SK-MEL-5 (cell line): ENCODE measurements at regions not wholly inside any gene's neighbourhood (a gene's known extent, or its start where the extent isn't known, plus 50 kb on each side); places are given as distances from the start of the nearest gene placed in this dataset.
"Not testable (repeated sequence)": the region's sequence is repeated elsewhere in the genome, so short reads cannot be mapped to it uniquely, and the experiment has no call there.

Source experiments
- DNase-seq: peaks from one replicate; pipeline ENCODE4 v3.0.0-alpha.2; 2016; ENCODE audit warnings: low read depth, low spot score
- in situ Hi-C: cut with HindIII; loops from 2 replicates; pipeline ENCODE4 v1.10.0; 2016; ENCODE audit warnings: low sequenced_read_pairs, high pct_unique_total_duplicates, low pct_unique_long_range_greater_than_20kb

DNA sequence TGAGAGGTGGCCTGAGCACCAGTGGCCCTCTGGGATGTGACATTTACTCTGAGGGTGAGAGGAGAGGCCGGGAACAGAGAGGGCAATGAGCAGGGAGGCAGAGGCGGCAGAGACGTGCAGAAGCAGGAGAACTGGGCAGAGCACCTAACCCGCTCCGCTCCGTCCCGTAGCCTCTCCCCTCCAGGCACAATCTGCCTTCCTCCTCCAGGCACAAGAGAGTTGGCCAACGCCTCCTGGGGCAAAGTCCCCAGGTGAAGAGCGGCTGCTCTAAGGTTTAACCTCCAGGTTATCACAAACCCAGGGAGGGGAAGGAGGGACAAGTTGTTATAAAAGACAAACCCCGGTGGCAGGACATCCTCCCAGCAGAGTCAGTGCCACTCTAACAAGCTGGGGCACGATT, 5430.1 kb upstream of the TPTE start:
- DNase-seq, in situ Hi-C loops: not testable (repeated sequence)

DNA sequence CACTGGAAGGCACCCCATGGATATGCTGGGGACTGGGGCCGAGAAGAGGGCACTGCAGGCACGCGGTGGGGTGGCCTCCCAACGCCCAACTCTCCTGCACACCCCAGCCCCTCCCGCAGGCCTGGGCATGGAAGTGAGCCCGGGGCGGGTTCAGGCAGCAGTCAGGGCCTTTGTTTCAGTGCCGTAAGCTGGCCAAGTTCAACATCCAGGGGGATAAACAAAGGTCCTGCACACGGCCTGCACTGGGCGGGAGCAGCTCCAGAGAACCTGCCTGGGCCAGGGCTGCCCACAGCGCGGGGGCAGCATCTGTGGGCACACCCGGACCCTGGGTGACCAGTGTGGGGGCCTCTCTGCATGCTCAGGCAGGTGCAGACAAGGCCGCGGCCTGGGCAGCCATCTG, 5425.8 kb upstream of the TPTE start:
- DNase-seq, in situ Hi-C loops: not testable (repeated sequence)

DNA sequence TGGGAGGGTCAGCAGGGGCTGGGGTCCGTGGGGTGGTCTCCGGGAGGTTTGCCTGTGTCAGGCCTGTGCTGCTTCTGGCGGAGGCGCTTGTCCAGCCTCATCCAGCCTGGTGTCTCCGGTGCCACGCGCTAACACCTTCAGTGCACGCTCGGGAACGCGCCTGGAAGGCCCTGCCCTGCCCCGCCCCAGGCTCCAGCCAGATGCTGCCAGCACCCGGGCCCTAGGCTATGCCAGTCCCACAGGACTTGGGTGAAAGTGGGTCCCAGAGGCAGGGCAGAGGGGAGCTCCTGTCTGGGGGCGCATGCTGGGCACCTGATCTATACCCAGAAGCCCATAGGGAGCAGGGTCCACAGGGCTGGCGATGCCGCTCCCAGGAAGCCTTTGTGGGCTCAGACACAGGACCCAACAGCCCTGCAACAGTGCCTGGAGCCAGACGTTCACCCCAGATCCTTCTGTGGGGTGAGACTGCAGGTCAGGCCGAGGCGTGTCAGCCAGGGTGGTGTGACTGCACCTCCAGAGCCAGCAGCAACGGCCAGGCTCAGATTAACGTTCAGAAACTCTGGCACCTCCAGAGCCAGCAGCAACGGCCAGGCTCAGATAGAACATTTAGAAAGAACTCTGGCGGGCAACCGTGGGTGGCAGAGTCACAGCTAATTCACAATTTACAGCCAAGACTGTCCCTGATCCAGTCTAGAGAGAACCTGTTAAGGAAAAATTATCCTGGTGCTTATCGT, 5423.2 kb upstream of the TPTE start:
- DNase-seq, in situ Hi-C loops: not testable (repeated sequence)

DNA sequence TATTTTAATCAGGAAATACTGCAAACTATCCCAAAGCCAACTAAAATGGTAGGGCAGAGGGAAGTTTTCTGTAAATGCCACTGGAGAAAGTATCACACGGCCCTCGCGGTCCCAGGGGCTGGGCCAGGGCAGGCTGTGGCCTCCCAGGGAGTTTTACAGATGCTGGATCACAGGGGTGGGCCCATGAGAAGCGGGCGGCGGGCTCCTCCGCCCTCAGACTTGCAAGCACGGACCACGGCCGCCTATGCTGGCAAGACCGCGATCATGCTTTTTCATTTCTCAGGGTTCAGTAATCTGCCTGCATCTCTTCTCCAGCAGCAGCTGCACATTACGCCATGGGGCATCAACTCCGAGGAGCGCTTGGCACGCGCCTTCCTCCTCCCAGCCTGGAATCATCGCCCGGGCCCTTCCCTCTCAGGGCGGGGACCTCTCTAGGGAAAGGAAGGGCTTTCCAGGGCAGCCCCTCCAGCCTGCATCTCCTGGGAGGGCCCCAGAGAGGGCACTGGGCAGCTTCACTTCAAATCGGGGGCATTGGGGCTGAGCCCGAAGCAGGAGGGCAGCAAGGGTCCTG, 5420.7 kb upstream of the TPTE start:
- DNase-seq, in situ Hi-C loops: not testable (repeated sequence)

DNA sequence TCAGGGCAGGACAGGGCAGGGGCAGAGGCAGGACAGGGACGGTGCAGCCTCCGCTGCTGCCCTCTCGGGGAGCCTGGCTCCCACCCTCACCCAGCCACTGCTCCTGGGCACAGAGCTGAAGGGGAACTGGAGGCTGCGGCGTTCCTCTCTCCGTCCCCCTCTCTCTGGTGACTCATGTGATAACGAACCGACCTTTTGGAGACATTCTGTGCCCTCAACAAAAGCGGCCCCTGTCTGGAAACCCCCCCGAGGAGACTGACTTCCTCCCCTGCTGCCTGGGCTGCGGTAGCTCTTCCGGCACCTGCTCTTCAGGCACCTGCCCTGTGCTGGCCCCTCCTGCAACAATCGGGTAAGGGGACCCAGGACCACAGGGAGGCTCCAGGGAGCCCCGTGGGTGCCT, 5419.6 kb upstream of the TPTE start:
- peak; percentile 8 for DNase-seq
- in situ Hi-C loops = not testable (repeated sequence)

DNA sequence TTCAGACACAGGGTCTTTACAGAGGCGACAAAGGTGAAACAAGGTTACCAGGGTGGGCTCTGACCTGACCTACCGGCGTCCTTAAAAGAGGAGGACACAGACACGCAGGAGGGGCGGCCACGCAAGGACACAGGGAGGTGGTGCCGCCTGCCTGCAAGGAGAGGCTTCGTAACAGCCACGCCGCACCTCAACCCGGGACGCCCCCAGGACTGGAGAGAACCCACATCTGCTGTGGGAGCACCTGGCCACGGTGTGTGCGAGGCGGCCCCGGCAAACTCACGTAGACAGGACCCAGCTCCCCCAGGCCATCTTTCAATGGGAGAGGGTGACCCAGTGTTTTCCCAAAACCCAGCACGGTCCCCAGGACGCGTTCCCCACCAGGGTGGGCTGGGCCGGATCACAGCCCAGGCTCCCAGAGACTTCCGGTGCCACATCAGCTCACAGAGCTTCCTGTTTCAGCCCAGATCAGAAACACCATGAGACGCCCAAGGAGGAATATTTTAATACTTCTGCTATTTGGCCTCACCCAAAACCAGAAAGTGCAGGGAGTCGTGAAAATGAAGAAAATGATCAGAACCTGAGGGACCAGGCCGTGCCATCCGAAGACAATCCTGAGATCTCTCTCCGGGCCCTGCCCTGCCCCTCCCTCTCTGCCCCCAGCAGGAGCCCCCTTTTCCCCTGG, 5417.4 kb upstream of the TPTE start:
- in situ Hi-C loops, DNase-seq: not testable (repeated sequence)

DNA sequence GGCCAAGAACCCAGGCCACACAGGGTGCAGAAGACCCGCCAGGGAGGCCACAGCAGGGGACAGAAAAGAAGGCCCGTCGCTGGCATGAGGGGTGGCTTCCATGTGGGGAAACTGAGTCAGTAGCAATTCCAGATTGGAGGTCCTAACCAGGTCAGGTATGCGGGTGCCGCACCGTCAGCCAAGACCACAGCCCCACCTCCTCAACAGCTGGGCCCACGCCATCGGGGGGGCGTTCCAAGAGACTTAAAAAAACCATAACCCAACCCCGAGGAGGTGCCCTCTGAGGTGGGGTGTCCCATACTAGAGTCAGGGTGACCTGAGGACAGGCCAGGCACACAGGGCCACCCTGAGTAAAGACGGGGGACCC, 5416.8 kb upstream of the TPTE start:
- DNase-seq, in situ Hi-C loops: not testable (repeated sequence)

DNA sequence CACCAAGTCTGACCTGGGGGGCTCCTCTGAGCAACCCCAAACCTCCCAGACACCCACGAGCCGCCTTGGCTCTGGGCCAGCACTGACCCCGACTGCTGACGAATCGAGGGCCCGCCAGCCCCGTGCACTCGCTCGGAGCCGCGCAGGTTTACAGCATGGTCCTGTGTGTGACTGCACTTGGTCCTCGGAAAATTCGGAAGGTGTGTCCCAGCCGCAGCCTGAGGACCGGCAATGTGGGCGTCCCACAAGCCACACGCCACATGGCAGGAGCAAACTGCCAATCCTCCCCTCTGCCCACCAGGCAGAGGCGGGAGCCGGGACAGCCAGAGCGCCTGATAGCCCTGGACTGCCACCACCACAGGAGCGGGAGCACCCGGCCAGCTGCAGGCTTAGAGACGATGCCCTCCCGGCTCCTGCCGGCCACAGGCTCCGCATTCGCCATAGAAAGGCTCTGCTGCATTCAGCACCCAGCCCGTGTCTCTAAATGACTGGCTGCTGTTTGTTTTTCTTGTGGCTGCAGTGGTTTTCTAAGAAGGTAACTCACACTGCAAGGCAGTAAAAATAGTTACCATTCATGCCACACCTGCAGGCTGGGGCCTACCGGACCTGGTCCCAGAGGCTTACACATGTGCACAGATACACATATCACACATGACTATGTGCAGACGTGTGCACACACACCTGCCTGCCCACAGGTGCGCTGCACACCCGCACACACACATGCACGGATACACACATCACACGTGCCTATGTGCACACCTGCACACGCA, 5415.3 kb upstream of the TPTE start:
- DNase-seq, in situ Hi-C loops: not testable (repeated sequence)

DNA sequence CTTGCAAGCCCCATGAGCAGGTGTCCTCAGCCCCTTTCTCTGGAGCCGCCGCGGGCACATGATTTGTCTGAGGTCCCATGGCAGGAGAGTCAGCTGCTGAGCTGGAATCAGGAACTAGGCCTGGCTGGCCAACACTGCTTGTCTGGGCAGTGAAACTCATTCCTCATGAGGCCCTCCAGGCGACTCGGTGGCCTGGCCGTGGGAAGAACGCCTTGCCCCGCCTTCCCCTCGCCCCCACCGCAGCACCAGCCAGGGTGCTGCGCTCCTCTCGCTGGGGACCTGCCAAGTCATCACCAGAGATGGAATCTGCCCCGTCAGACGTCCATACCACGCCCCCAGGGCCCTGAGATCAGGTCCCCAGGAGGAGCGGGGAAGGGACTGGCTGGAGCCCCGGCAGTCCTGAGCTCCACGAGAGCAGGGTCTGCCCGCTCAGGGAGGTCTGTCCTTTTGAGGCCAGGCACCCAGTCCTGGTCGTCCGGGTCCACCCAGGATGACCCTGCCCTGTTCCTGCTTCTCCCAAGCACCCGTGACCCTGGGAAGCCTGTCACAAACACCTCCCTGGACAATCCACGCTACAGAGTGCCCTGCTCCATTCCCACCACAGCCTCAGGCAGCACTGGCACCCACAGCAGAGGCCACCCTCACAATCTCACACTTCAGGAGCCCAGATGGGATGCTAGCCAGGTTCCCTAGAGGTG, 5414.5 kb upstream of the TPTE start:
- DNase-seq, in situ Hi-C loops: not testable (repeated sequence)

DNA sequence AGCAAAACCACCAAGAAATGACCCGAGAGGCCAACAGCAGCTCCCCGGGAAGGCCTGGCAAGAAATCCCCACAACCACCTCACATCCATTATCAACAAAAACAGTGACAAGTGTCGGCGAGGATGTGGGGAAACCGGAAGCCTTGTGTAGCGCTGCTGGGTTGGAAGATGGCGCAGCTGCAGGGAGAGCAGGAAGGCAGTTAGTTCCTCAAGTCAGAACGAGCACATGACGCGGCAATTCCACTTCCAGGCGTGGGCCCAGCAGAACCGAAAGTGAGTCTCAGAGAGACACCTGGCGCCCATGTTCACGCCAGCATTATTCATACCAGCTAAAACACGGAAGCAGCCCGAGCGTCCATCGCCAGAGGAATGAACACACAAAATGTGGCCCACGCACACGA, 5413.7 kb upstream of the TPTE start:
- in situ Hi-C loops, DNase-seq: not testable (repeated sequence)

DNA sequence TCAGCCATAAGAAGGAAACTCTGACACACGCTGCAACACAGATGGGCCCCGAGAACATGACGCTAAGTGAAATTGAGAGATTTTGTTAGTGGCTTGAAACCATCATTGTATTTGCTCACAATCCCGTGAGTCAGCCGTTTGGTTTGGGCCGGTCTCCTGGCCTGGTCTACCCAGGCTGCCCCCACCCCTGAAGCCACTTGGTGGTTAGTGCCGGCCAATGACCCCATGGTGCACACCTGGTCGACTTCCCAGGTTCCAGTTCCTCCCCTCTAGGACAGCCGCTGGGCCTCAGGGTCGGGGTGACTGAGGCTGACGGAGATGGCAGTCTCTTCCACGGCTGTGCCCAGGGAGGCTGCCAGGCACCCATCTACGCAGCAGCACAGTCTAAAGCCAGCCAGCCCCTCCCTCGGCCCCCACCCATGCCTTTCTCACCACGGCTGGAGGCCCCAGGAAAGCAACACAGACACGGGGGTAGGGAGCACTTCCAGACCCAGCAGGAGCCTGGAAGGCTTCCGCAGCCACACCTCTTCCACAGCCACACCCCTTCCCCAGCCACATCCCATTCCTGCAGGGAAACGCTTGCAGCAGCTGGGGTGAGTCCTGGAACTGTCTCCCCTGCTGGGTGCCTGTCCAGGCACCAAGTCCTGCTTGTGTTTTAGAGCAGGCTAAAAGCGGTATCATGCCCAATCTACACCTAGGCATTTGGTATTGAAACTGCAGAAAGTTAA, 5413.2 kb upstream of the TPTE start:
- in situ Hi-C loops, DNase-seq: not testable (repeated sequence)

DNA sequence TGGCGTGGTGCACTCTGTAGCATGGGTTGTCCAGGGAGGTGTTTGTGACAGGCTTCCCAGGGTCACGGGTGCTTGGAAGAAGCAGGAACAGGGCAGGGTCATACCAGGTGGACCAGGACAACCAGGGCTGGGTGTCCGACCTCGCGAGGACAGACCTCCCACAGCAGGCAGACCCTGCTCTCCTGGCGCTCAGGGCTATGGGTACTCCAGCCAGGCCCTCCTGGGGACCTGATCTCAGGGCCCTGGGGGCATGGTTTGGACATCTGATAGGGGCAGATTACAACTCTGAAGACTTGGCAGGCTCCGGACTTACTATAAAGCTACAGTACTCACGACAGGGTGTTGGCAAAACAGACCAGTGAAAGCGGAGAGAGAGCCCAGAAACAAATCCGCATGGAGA, 5410.2 kb upstream of the TPTE start:
- DNase-seq, in situ Hi-C loops: not testable (repeated sequence)

DNA sequence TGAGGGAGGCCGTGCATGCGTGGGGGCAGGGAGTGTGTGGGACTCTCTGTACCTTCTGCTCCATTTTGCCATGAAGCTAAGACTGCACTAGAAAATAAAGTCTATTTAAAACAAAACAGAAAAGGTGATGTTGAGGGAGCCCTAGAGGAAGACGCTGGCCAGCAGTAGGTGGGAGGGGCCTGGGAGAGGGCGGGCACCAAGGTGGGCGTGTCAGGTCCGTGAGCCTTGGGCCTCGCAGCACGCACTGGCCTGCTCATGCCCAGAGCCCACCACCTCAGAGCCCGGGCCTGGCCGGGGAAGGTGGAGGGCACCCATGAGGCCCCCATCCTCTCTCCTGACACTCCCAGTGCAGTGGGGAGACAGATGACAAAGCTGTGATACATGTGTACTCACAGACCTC, 5408.3 kb upstream of the TPTE start:
- DNase-seq, in situ Hi-C loops: not testable (repeated sequence)

DNA sequence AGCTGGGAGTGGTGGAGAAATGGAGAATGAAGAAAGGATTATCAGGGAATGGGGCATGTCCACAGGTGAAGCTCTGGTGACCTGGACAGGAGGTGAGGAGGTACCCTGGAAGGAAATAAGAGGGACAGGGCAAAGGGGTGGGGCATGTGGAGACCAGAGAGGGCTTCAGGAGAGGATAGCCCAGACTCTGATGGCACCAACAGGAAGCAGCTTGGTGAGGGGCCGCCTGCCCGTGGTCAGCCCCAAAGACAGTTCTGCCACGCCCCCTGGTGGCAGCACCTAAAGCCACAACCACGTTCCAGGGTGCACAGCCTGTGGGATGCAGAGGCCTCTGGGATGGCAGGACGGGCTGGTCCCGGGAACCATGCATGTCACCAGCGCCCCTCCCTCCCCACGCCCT, 5406.9 kb upstream of the TPTE start:
- in situ Hi-C loops = not testable (repeated sequence)

DNA sequence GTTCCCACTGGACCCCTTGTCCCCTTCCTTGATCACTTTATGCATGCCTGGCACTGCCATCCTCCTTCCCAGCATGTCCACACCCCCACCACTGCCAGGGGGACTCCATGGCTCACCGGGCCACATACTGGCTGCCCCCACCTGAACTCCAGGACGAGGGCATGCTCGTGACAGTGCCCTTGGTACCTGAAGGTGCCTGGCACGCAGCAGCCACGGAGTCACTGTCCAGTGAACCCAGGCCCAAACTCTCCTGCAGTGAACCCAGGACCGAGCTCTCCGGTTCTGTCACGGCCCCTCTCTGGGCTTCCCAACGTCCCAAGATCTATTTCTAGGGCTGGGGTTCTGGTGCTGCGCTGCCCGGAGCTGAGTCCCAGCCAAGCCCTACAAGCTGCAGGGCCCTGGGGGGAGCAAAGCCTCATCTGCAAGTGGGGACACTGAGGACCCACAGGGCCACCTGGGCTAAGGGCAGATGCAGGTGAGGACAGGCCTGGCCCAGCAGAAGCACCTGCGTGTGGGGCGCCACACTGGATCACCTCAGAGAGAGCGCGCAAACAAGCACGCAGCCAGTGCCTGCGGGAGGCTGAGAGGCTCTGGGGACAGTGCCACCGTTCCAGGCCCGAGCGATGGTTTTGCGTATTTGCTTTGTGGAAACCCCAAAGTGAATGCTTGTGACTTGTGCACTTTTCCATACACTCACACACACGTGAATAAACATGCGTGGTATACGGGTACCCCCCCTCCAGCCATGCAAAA, 5406.3 kb upstream of the TPTE start:
- in situ Hi-C loops, DNase-seq: not testable (repeated sequence)

More for the DNA sequence above, 5406.9 kb upstream of the TPTE start:
- DNase-seq = not testable (repeated sequence)

DNA sequence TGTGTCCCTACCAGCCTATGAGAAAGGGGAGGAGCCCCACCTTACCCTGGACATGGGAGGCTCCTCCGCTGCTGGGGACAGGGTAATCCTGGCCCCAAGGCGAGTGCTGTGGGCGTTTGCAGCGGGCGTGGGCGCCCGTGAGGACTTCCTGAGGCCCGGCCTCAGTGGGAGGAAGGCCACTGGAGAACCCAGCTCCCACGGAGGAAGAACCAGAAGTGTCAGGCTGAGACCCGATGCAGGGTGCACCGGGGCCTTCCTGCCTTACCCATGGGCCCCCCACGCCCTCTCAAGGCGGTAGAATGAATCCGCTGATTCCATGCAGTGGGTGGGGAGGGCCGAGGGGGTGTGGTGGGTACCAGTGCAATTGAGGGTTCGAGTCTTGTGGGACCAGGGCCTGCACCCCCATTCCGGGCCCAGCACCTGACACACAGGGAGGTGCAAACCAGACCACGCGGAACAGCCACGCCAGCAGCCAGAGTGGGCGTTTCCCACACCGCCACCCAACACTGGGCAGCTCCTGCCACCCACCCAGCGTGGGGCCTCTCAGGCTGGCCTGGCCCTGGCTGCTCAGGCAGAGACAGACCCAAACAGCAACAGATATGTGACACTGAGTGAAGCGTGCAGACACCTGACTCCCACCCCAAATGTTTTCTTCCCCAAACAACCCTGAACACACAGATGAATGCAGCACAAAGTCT, 5405.6 kb upstream of the TPTE start:
- DNase-seq, in situ Hi-C loops: not testable (repeated sequence)
